ENCODE measurements at regions not wholly inside any gene's neighbourhood (a gene's known extent, or its start where the extent isn't known, plus 50 kb on each side); places are given as distances from the start of the nearest gene placed in this dataset.

DNA sequence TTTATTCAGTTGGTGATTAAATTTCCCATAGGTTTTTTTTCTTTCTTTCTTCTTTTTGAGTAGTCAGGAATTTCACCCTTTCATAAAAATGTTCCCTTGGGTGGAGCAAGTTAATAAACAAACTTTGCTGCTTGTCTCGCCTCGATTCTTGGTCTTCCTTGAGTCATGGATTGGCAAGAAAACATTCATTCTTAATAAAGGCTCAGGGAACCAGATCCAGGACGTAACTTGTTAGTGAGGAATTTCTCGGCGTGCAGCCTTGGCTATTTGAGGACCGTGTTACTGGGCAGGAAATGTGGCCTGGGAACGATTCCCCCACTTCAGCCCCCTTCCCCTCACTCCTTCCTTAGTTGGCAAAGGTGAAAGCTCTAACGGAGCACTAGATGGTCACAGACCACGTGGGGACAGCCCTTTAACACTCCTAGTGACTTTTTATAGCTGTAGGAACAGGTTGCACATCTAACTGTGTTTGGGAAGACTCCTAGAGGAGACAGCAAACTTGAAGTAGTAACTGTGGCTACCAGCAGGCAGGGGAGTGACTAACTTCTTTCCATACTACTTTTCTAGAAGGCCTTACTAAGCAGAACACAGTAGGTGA lies 106.8 kb downstream of the UCHL1 start:
- TF ChIP-seq, protein P1, sequence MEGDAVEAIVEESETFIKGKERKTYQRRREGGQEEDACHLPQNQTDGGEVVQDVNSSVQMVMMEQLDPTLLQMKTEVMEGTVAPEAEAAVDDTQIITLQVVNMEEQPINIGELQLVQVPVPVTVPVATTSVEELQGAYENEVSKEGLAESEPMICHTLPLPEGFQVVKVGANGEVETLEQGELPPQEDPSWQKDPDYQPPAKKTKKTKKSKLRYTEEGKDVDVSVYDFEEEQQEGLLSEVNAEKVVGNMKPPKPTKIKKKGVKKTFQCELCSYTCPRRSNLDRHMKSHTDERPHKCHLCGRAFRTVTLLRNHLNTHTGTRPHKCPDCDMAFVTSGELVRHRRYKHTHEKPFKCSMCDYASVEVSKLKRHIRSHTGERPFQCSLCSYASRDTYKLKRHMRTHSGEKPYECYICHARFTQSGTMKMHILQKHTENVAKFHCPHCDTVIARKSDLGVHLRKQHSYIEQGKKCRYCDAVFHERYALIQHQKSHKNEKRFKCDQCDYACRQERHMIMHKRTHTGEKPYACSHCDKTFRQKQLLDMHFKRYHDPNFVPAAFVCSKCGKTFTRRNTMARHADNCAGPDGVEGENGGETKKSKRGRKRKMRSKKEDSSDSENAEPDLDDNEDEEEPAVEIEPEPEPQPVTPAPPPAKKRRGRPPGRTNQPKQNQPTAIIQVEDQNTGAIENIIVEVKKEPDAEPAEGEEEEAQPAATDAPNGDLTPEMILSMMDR (IDR thresholded peaks at IDR 0.05; ENCODE audit: borderline replicate concordance, insufficient read depth, low read depth, low read length) = no peak
- H3K4me3 ChIP-seq (ENCODE audit: low read depth, low read length) = no peak overlapping the region

DNA sequence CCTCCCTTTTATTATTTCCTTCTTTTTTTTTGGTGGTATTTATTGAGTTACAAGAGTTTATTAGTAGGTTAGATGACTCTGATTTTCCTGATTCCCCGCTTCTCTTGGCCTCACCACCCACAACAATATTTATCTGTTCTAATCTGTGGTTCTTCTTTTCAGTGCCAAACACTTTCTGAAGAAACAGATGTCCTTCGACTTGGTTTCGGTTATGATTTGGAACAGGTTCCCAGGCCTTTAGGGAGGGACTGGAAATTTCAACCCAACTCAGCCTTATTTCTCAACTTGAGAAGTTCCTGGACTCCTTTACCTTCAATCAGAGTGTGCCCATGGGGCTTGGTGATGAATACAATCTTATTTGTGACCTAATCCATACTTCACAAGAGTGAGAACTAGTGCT lies 108.1 kb downstream of the UCHL1 start:
- no peak overlapping the region for H3K4me3 ChIP-seq (ENCODE audit: low read depth, low read length)
- TF ChIP-seq, protein P1 (IDR thresholded peaks at IDR 0.05; ENCODE audit: borderline replicate concordance, insufficient read depth, low read depth, low read length) = no peak

DNA sequence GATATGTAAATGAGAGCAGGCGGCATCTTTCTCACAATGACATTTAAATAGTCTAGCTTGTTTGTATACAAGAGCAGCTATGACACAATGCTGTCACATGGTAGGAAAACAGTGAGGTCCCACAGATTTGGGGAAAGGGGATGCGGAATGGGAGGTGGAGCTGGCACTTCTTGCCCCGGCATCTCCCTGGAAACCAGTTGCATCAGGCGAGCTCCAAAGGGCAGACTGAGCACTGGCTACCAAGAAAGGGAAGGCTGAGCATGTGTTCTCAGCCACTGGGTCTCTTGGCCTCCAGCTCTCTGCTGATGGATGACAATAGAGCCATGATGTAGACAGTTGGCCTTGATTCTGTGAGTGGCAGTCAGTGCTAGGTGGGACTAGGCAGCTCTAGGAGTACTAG lies 109.0 kb downstream of the UCHL1 start:
- TF ChIP-seq, protein P1 (IDR thresholded peaks at IDR 0.05; ENCODE audit: borderline replicate concordance, insufficient read depth, low read depth, low read length) = no peak
- H3K4me3 ChIP-seq (ENCODE audit: low read depth, low read length) = no peak overlapping the region

DNA sequence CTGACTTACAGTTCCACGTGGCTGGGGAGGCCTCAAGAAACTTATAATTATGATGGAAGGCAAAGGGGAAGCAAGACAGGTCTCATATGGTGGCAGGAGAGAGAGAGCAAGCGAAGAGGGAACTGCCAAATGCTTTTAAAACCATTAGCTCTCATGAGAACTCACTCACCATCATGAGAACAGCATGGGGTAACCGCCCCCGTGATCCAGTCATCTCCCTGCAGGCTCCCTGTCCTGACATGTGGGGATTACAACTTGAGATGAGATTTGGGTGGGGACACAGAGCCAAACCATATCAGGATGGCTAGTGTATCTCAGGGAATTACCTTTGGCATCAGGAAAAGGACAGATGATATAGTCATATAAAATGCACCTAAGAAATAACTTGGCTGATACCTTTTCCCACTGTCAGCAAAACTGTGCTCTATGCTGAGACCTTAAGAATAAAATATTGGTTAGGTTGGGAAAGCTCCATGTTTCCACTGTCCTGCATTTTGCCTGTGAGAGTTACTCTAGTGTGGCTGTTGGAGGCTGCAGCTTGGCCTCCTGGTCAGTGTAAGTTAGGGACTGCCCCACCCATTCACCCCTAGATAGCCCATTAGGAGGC lies 110.3 kb downstream of the UCHL1 start:
- no peak overlapping the region for H3K4me3 ChIP-seq (ENCODE audit: low read depth, low read length)
- TF ChIP-seq, protein P1 (IDR thresholded peaks at IDR 0.05; ENCODE audit: borderline replicate concordance, insufficient read depth, low read depth, low read length) = no peak

DNA sequence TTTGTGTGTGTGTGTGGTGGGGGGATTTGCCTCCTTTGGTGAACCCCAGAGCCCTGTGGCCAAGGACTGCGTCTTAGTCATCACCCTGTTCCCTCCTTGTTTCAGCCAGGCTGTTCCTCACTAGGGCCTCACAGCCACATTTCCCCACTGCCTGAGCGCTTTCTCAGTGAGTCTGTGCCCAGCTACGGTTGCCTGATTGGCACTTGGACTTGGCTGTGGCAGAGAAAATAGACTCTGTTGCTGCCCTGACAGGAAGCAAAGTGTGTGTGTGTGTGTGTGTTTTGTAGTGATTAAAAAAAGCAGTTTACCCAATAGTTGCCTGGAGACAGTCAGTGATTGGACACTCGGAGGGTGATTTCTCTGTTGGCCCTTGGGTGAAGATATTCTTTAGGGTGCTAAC lies 113.0 kb downstream of the UCHL1 start:
- H3K4me3 ChIP-seq (ENCODE audit: low read depth, low read length) = no peak overlapping the region
- TF ChIP-seq, protein P1 (IDR thresholded peaks at IDR 0.05; ENCODE audit: borderline replicate concordance, insufficient read depth, low read depth, low read length) = no peak

DNA sequence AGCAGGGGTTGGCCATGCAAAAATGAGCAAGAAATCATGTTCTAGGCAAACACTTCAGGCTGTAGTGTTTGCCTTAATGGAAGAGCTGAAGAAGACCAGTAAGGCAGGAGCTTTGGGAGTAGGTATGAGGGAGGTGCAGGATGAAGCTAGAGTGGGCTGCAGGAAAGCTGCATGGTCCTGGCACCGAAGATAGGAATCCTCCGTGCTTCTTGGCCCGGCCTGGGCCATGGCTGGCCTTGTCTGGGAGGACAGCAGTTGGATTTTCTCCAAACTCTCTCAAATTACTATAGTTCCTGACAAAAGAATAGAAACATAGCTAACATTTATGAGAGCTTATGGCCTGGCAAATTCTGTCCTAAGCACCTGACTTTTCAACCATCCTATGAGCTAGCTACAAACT lies 116.5 kb downstream of the UCHL1 start:
- TF ChIP-seq, protein P1 (IDR thresholded peaks at IDR 0.05; ENCODE audit: borderline replicate concordance, insufficient read depth, low read depth, low read length) = no peak
- H3K4me3 ChIP-seq (ENCODE audit: low read depth, low read length) = no peak overlapping the region

DNA sequence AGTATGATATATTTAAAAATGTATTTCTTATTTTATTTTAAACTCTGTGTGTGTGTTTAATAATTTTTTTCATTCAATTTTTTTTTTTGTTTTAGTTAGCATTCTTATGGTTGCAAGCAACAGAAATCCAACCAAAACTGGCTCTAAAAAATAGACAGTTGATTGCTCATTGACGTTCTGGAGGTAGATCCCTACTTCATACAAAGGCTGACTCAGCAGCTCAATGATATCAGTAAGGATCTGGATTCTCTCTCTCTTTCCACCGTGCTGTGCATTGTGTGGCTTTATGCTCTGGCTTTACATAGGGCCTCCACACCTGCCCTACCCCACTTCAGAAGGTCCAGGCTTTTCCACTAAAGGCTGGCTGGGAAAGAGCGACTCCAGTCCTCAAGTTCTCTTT lies 117.8 kb downstream of the UCHL1 start:
- H3K4me3 ChIP-seq (ENCODE audit: low read depth, low read length) = no peak overlapping the region
- TF ChIP-seq, protein P1 (IDR thresholded peaks at IDR 0.05; ENCODE audit: borderline replicate concordance, insufficient read depth, low read depth, low read length) = no peak

Data from GM12875 (cell line).